ENCODE measurements at regions not wholly inside any gene's neighbourhood (a gene's known extent, or its start where the extent isn't known, plus 50 kb on each side); places are given as distances from the start of the nearest gene placed in this dataset.

DNA sequence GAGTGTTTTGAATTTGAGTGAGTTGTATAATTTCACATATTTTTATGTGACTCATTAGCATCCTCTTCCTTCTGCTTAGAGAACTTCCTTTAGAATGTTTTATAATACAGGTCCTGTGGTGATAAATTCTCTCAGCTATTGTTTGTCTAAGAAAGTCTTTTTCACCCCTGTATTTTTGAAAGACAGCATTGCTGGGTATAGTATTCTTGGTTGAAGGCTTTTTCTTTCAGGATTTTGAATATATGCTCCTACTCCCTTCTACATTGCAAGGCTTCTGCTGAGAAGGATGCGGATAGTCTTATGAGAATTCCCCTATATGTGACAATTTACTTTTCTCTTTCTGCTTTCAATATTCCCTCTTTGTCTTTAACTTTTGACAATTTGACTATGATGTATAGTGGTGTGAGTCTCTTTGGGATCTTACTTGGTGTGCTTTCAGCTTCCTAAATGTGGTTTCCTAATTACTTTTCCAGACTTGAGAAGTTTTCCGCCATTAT is 118.9 kb upstream of the HMGA2 start:
- Mint-ChIP-seq H3K4me3 (no peak overlapping the region), H3K27ac (no peak overlapping the region), H3K27me3 (peaks cover 2% of the 10 kb centered on the region), H3K9me3 (peaks cover 16% of the 10 kb centered on the region), H3K4me1 (no peaks in the 10 kb centered on the region), H3K36me3 (ENCODE audit: low read depth) (no peaks in the 10 kb centered on the region)
- ATAC-seq (ENCODE audit: low read depth): no peak
- ChIA-PET CTCF (no interaction called here), POLR2A (no interaction called here)
- DNase-seq: no peak
- intact Hi-C loops (cut with micrococcal nuclease): no loop called here
- TF ChIP-seq, protein P1, sequence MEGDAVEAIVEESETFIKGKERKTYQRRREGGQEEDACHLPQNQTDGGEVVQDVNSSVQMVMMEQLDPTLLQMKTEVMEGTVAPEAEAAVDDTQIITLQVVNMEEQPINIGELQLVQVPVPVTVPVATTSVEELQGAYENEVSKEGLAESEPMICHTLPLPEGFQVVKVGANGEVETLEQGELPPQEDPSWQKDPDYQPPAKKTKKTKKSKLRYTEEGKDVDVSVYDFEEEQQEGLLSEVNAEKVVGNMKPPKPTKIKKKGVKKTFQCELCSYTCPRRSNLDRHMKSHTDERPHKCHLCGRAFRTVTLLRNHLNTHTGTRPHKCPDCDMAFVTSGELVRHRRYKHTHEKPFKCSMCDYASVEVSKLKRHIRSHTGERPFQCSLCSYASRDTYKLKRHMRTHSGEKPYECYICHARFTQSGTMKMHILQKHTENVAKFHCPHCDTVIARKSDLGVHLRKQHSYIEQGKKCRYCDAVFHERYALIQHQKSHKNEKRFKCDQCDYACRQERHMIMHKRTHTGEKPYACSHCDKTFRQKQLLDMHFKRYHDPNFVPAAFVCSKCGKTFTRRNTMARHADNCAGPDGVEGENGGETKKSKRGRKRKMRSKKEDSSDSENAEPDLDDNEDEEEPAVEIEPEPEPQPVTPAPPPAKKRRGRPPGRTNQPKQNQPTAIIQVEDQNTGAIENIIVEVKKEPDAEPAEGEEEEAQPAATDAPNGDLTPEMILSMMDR (IDR thresholded peaks at IDR 0.05): no peak

DNA sequence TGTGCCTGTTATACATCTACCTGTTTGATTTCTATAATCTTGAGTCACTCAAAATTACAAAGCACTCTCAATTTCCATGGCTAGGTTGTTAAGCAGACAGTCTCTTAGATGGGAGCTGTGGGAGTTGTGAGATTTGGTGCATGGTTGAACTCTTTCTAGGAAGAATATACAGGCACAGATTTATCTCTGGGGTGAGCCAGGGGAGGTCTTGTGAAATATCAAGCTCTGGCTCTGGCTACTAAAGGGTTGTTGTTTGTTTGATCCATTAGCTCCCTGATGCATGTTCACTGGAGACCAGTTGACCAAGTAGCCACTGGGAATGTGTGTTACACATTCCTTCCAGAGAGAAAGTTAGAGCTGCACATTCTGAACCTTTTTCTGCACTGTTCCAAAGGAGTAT is 117.2 kb upstream of the HMGA2 start:
- DNase-seq: no peak
- H3K4me3 Mint-ChIP-seq: no peak overlapping the region
- ChIA-PET POLR2A (no interaction called here), CTCF (no interaction called here)
- no peaks in the 10 kb centered on the region for H3K4me1 Mint-ChIP-seq
- peaks cover 16% of the 10 kb centered on the region for H3K9me3 Mint-ChIP-seq
- no peaks in the 10 kb centered on the region for H3K36me3 Mint-ChIP-seq (ENCODE audit: low read depth)
- H3K27ac Mint-ChIP-seq: no peak overlapping the region
- intact Hi-C loops (cut with micrococcal nuclease): no loop called here
- TF ChIP-seq, protein P1 (IDR thresholded peaks at IDR 0.05): no peak
- H3K27me3 Mint-ChIP-seq: peaks cover 2% of the 10 kb centered on the region
- no peak for ATAC-seq (ENCODE audit: low read depth)

DNA sequence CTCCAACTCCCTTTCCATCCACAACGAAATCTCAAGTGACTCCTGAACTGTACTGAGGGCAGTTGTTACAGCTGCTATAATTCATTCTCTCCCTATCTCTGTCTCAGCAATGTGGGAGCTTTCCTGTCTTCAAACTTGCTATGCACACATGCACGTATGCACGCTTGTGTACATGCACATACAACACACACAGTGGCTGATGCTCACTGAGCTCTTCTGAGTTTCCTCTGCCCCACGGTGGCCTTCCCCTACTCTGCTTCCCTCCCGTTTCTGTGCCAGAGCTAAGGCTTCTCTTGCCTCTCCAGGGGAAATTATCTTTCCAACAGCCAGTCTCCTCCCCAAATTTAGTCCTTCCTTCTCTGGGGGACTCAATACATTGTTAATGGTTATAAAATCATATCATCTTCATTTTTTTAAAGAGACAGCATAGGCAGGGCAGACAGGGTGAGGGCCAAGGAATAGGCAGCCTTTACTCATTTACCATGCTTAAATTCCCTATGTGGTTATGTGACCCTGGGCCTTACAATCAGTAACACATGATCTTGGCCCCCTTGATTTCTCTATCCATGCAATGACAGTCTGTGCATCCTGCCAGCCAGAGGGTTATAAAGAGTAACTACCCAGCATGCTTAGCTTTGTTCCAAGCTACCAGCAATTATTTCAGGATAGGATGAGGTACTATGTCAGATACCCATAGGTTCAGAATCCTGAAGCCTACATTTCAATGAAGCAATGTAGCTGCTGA is 111.9 kb upstream of the HMGA2 start:
- TF ChIP-seq, protein P1 (IDR thresholded peaks at IDR 0.05): no peak
- intact Hi-C loops (cut with micrococcal nuclease): no loop called here
- Mint-ChIP-seq H3K27me3 (peaks cover 2% of the 10 kb centered on the region), H3K9me3 (no peaks in the 10 kb centered on the region), H3K36me3 (ENCODE audit: low read depth) (no peaks in the 10 kb centered on the region), H3K27ac (no peak overlapping the region), H3K4me3 (no peak overlapping the region), H3K4me1 (no peaks in the 10 kb centered on the region)
- ATAC-seq (ENCODE audit: low read depth) (no peak), DNase-seq (no peak)
- POLR2A ChIA-PET: no interaction called here
- CTCF ChIA-PET: no interaction called here

DNA sequence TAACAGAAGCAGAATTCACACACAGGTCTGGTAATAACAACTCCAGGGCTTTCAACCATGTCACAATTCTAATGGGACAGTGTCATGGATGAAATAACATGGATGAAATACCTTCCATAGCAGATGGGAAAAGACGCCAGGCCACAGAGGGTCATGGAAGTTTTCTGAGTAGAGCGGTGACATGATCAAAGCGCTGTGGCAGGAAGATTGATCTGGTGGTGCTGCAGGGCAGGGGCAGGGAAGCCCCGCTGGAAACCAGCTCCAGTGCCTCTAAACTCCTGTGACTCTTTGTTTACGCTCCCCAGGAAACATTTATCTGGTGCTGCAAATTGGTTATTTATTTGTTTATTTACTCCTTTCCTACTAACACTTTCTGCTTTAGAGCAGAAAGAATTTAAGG is 108.3 kb upstream of the HMGA2 start:
- TF ChIP-seq, protein P1 (IDR thresholded peaks at IDR 0.05): no peak
- intact Hi-C loops (cut with micrococcal nuclease): no loop called here
- H3K27me3 Mint-ChIP-seq: peaks cover 5% of the 10 kb centered on the region
- H3K36me3 Mint-ChIP-seq (ENCODE audit: low read depth): no peaks in the 10 kb centered on the region
- ATAC-seq (ENCODE audit: low read depth) (no peak), DNase-seq (no peak)
- ChIA-PET CTCF (no interaction called here), POLR2A (no interaction called here)
- H3K4me1 Mint-ChIP-seq: no peaks in the 10 kb centered on the region
- H3K27ac Mint-ChIP-seq: no peak overlapping the region
- H3K4me3 Mint-ChIP-seq: no peak overlapping the region
- no peaks in the 10 kb centered on the region for H3K9me3 Mint-ChIP-seq

DNA sequence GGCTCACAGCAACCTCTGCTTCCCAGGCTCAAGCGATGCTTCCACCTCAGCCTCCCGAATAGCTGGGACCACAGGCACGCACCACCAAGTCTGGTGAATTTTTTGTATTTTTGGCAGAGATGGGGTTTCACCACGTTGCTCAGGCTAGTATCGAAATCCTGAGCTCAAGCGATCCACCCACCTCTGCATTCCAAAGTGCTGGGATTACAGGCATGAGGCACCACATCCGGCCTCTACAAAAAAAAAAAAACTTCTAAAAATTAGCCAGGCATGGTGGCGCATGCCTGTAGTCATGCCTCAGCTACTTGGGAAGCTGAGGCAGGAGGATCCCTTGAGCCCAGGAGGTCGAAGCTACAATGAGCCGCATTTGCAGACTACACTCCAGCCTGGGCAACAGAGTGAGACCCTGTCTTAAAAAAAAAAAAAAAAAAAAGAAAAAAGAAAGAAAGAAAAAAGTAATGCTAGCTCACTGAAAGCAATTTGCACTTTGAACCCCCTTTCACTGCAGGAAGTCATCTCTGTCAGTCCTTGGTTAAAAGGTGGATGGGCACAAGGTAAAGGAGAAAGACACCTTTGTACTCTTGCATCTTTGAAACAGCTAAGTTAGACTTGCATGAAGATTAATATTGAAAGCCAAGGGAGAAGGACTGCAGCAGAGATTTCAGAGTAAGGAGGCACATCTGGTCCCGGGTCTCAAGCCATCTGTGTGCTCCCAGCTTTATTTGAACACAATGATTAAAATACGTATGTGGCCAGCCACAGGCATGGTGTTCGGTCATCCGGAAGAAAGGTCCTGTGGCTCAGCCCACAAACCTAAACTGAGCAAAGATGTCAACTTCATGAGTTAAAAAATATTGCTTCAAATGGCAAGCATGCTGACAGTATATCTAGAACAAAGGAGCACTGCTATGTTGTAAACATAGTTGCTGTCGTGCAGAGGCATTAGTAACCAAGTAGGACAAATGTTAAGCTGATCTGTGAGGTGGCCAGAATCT is 103.8 kb upstream of the HMGA2 start:
- TF ChIP-seq, protein P1 (IDR thresholded peaks at IDR 0.05): no peak
- Mint-ChIP-seq H3K27ac (no peak overlapping the region), H3K9me3 (no peaks in the 10 kb centered on the region), H3K27me3 (peaks cover 13% of the 10 kb centered on the region), H3K4me3 (no peak overlapping the region), H3K36me3 (ENCODE audit: low read depth) (no peaks in the 10 kb centered on the region), H3K4me1 (no peaks in the 10 kb centered on the region)
- CTCF ChIA-PET: no interaction called here
- DNase-seq (no peak), ATAC-seq (ENCODE audit: low read depth) (no peak)
- POLR2A ChIA-PET: no interaction called here
- intact Hi-C loops (cut with micrococcal nuclease): no loop called here
